Mesothelial cell of epicardium (in vitro differentiated cells): ENCODE measurements at regions not wholly inside any gene's neighbourhood (a gene's known extent, or its start where the extent isn't known, plus 50 kb on each side); places are given as distances from the start of the nearest gene placed in this dataset.

ENCODE experiments used
- DNase-seq, 2 experiments: peaks; one replicate each; pipeline ENCODE4 v3.0.0; 2021; ENCODE audit warnings: low spot score in 2 of 2; ENCODE audit not compliant: unreplicated experiment in 2 of 2
- H3K27ac Mint-ChIP-seq: 2 replicates; pipeline ENCODE4 v1.8.0; 2021; ENCODE audit warnings: mixed read lengths
- H3K27me3 Mint-ChIP-seq: 2 replicates; pipeline ENCODE4 v1.8.0; 2021; ENCODE audit warnings: low read depth, mixed read lengths
- H3K36me3 Mint-ChIP-seq: 2 replicates; pipeline ENCODE4 v1.8.0; 2021; ENCODE audit warnings: mixed read lengths
- H3K4me1 Mint-ChIP-seq: 2 replicates; pipeline ENCODE4 v1.8.0; 2021; ENCODE audit warnings: mixed read lengths
- H3K4me3 Mint-ChIP-seq: 2 replicates; pipeline ENCODE4 v1.8.0; 2021; ENCODE audit warnings: mild to moderate bottlenecking, moderate library complexity, mixed read lengths
- H3K9me3 Mint-ChIP-seq: 2 replicates; pipeline ENCODE4 v1.8.0; 2021; ENCODE audit warnings: mixed read lengths
- TF ChIP-seq, protein P1 (sequence below): fragments of 200-600 bp; sonication (generic); IDR thresholded peaks from one replicate; pipeline ENCODE4 v1.5.0; 2021; ENCODE audit warnings: antibody characterized with exemption; ENCODE audit not compliant: unreplicated experiment

DNA sequence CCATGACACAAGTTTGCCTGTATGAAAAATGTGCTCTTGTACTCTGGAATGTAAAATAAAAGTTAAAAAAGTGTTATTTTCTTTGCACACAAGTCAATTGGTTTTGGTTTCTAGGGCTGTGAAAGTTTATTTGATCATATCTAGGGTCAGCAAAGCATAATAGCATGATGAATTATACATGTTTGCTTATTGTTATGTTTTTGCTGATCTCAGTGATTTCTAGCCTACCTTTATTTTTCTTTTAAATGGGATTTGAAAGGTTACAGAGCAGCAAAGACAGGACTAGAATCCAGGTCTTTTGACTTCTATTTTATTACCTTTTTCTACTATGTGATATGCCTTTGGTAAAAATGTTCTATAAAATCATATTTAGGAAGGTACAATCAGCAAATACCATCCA is 481.0 kb downstream of the PRR32 start:
- Mint-ChIP-seq H3K4me1 (no peaks in the 10 kb centered on the region), H3K4me3 (no peak overlapping the region), H3K9me3 (peaks cover 14% of the 10 kb centered on the region), H3K36me3 (no peaks in the 10 kb centered on the region), H3K27ac (no peak overlapping the region), H3K27me3 (no peaks in the 10 kb centered on the region)
- TF ChIP-seq, protein P1, sequence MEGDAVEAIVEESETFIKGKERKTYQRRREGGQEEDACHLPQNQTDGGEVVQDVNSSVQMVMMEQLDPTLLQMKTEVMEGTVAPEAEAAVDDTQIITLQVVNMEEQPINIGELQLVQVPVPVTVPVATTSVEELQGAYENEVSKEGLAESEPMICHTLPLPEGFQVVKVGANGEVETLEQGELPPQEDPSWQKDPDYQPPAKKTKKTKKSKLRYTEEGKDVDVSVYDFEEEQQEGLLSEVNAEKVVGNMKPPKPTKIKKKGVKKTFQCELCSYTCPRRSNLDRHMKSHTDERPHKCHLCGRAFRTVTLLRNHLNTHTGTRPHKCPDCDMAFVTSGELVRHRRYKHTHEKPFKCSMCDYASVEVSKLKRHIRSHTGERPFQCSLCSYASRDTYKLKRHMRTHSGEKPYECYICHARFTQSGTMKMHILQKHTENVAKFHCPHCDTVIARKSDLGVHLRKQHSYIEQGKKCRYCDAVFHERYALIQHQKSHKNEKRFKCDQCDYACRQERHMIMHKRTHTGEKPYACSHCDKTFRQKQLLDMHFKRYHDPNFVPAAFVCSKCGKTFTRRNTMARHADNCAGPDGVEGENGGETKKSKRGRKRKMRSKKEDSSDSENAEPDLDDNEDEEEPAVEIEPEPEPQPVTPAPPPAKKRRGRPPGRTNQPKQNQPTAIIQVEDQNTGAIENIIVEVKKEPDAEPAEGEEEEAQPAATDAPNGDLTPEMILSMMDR: no peak
- no peak for DNase-seq

DNA sequence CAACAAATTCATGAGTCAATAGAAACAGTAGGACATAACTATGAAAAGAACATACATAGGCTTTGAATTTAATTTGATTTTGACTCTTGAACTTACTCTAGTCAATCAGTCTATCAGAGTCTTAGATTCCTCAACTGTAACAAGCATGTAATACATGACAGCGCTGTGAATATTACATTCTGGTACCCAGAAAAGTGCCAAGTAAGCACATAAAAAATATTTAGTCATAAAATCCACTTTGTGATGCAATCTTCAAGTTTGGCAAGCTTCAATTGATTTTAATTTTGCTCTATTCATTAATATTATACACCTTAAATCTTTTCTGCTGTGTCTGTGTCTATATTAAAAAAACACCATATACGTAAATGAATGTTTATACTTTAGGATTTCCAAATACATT is 483.3 kb downstream of the PRR32 start:
- H3K27ac Mint-ChIP-seq: no peak overlapping the region
- no peaks in the 10 kb centered on the region for H3K4me1 Mint-ChIP-seq
- H3K4me3 Mint-ChIP-seq: no peak overlapping the region
- H3K27me3 Mint-ChIP-seq: no peaks in the 10 kb centered on the region
- DNase-seq: no peak
- peaks cover 16% of the 10 kb centered on the region for H3K9me3 Mint-ChIP-seq
- no peaks in the 10 kb centered on the region for H3K36me3 Mint-ChIP-seq
- TF ChIP-seq, protein P1: no peak

DNA sequence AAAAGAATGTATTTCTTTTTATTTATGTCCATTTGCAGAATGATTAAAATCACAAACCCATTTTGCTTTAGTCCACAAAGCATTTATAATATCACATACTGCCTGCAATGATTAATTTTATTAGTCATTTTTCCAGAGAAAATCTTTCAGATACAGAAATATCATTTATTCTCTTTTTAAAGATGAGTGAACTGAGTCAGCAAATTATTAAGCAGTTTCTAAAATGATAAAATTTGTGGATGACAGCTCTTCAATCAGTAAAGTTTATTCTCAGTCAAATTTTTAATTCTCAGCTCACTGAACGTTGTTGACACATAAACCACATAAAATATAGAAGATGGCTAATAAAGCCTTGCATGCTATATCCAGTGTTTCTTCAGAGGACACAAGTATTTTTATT is 485.5 kb downstream of the PRR32 start:
- TF ChIP-seq, protein P1: no peak
- no peaks in the 10 kb centered on the region for H3K27me3 Mint-ChIP-seq
- H3K4me3 Mint-ChIP-seq: no peak overlapping the region
- no peaks in the 10 kb centered on the region for H3K36me3 Mint-ChIP-seq
- peaks cover 22% of the 10 kb centered on the region for H3K9me3 Mint-ChIP-seq
- no peak overlapping the region for H3K27ac Mint-ChIP-seq
- no peak for DNase-seq
- H3K4me1 Mint-ChIP-seq: no peaks in the 10 kb centered on the region

DNA sequence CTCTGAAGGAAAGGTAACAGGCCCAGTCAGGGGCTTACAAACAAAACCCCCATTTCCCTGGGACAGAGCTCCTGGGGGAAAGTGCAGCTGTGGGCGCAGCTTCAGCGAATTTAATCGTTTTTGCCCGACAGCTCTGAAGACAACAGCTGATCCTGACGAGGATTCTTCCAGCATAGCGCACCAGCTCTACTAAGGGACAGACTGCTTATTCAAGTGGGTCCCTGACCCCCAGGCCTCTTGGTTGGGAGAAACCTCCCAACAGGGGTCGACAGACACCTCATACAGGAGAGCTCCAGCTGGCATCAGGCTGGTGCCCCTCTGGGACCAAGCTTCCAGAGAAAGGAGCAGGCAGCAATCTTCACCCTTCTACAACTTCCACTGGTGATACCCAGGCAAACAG is 486.7 kb downstream of the PRR32 start:
- TF ChIP-seq, protein P1: no peak
- no peaks in the 10 kb centered on the region for H3K27me3 Mint-ChIP-seq

DNA sequence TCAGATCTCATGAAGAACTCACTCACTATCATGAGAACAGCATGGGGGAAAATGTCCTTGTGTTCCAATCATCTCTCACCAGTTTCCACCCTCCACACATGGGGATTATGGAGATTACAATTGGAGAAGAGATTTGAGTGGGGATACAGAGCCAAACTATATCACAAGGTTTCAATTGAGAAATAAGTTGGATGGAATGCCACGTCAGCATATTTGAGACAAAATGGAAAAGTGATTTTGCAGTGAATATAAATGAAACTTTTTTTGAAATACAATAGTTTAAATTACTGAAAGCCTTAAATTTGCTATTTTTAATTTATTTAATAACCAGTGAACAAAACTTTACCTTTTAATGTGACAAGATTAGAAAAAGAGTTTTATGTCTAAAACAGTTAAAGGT is 494.1 kb downstream of the PRR32 start:
- Mint-ChIP-seq H3K4me3 (no peak overlapping the region), H3K27me3 (no peaks in the 10 kb centered on the region), H3K4me1 (no peaks in the 10 kb centered on the region), H3K36me3 (no peaks in the 10 kb centered on the region), H3K27ac (no peak overlapping the region), H3K9me3 (peaks cover 16% of the 10 kb centered on the region)
- no peak for DNase-seq
- TF ChIP-seq, protein P1: no peak

More for the DNA sequence above, 486.7 kb downstream of the PRR32 start:
- H3K9me3 Mint-ChIP-seq: peaks cover 22% of the 10 kb centered on the region
- H3K4me3 Mint-ChIP-seq: no peak overlapping the region
- DNase-seq: no peak
- H3K4me1 Mint-ChIP-seq: no peaks in the 10 kb centered on the region
- H3K27ac Mint-ChIP-seq: no peak overlapping the region
- H3K36me3 Mint-ChIP-seq: no peaks in the 10 kb centered on the region

DNA sequence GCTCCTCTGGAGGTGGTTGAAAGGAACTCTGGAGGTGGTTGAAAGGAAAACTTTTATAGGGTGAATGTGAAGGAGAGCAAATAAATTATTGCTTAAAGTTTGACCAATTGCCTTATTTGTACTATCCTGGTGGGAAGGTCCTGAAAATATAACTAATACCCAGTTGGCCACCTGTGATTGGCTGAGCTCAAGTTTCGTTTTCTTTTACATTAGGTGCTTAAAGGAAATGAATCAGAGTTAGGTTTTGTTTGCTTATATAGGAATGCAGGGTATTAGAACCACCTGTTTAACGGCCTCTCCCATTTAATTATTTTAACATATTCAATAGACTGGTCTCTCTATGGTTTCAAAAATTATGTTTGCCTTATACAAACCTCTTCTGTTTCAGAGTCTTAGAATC is 497.6 kb downstream of the PRR32 start:
- H3K9me3 Mint-ChIP-seq: peaks cover 26% of the 10 kb centered on the region
- no peaks in the 10 kb centered on the region for H3K27me3 Mint-ChIP-seq
- H3K36me3 Mint-ChIP-seq: no peaks in the 10 kb centered on the region
- no peaks in the 10 kb centered on the region for H3K4me1 Mint-ChIP-seq
- DNase-seq: no peak
- H3K27ac Mint-ChIP-seq: no peak overlapping the region
- TF ChIP-seq, protein P1: no peak
- no peak overlapping the region for H3K4me3 Mint-ChIP-seq
